ENCODE measurements at regions not wholly inside any gene's neighbourhood (a gene's known extent, or its start where the extent isn't known, plus 50 kb on each side); places are given as distances from the start of the nearest gene placed in this dataset.

DNA sequence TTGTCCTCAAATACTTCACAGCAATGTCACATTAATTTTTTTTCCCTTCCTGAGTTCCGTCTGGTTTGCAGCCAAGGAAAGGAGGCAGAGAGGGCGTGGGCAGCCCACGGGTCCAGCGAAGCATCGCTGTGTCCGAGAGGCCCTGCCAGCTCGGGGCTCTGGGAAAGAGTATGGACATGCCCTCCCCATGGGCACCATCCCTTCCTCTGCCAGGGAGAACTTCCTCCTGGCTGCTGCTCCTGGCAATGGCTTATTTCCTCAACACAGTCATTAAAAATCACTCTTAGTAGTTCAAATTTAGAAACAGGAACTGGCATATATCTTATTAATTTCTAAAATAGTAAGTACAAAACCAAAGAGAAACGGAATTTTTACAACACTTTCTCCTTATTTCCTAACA lies 115.4 kb downstream of the RIPK4 start:
- Histone ChIP-seq H3K4me1 (ENCODE audit: insufficient read depth, low read length, severe bottlenecking) (no peaks in the 10 kb centered on the region), H3K9ac (ENCODE audit: low read length) (no peak overlapping the region), H3F3A (ENCODE audit: insufficient read depth, low read length) (no peaks in the 10 kb centered on the region), H3K27me3 (ENCODE audit: insufficient read depth, low read length) (no peaks in the 10 kb centered on the region; the same call in 1 of the 2 replicates), H4K20me1 (ENCODE audit: insufficient read depth, low read length) (no peaks in the 10 kb centered on the region), H3K27ac (ENCODE audit: low read depth, low read length, poor library complexity, severe bottlenecking) (no peak overlapping the region), H3K9me3 (ENCODE audit: low read length) (no peaks in the 10 kb centered on the region), H3K36me3 (ENCODE audit: insufficient read depth, low read length) (no peaks in the 10 kb centered on the region), H3K79me2 (ENCODE audit: insufficient read depth, low read length) (no peaks in the 10 kb centered on the region), H3K4me2 (ENCODE audit: low read length) (no peak overlapping the region), H2AFZ (ENCODE audit: low read length) (no peak overlapping the region), H3K9me2 (ENCODE audit: low read depth, low read length) (no peaks in the 10 kb centered on the region), H3K4me3 (ENCODE audit: low read depth, low read length, poor library complexity, severe bottlenecking) (no peak overlapping the region)
- TF ChIP-seq EZH2 (IDR thresholded peaks at IDR 0.05; ENCODE audit: borderline replicate concordance, low read length) (no peak), CTCF (IDR thresholded peaks at IDR 0.05; ENCODE audit: low read length) (no peak)

GRCh38 chr21:41650526-41651145 lies 116.2 kb downstream of the RIPK4 start:
- H3K4me3 ChIP-seq (ENCODE audit: low read depth, low read length, poor library complexity, severe bottlenecking), result no peak overlapping the region
- no peak overlapping the region for H3K27ac ChIP-seq (ENCODE audit: low read depth, low read length, poor library complexity, severe bottlenecking)
- H3K9me2 ChIP-seq (ENCODE audit: low read depth, low read length), result no peaks in the 10 kb centered on the region
- TF ChIP-seq CTCF (IDR thresholded peaks at IDR 0.05; ENCODE audit: low read length) (no peak), EZH2 (IDR thresholded peaks at IDR 0.05; ENCODE audit: borderline replicate concordance, low read length) (no peak)
- H3K9ac ChIP-seq (ENCODE audit: low read length), result no peak overlapping the region
- no peak overlapping the region for H3K4me2 ChIP-seq (ENCODE audit: low read length)
- no peaks in the 10 kb centered on the region for H4K20me1 ChIP-seq (ENCODE audit: insufficient read depth, low read length)
- no peaks in the 10 kb centered on the region for H3F3A ChIP-seq (ENCODE audit: insufficient read depth, low read length)
- no peaks in the 10 kb centered on the region for H3K36me3 ChIP-seq (ENCODE audit: insufficient read depth, low read length)
- no peaks in the 10 kb centered on the region for H3K9me3 ChIP-seq (ENCODE audit: low read length)
- no peaks in the 10 kb centered on the region; the same call in 1 of the 2 replicates for H3K27me3 ChIP-seq (ENCODE audit: insufficient read depth, low read length)
- no peaks in the 10 kb centered on the region for H3K4me1 ChIP-seq (ENCODE audit: insufficient read depth, low read length, severe bottlenecking)
- H3K79me2 ChIP-seq (ENCODE audit: insufficient read depth, low read length), result no peaks in the 10 kb centered on the region
- no peak overlapping the region for H2AFZ ChIP-seq (ENCODE audit: low read length)

- no peaks in the 10 kb centered on the region for H3K9me2 ChIP-seq (ENCODE audit: low read depth, low read length)
Observed at GRCh38 chr21:41648591-41649031, 118.2 kb downstream of the RIPK4 start.

More at GRCh38 chr21:41648591-41649031, 118.2 kb downstream of the RIPK4 start:
- Histone ChIP-seq H3K9me3 (ENCODE audit: low read length) (no peaks in the 10 kb centered on the region), H3K36me3 (ENCODE audit: insufficient read depth, low read length) (no peaks in the 10 kb centered on the region), H3K79me2 (ENCODE audit: insufficient read depth, low read length) (no peaks in the 10 kb centered on the region), H3K4me3 (ENCODE audit: low read depth, low read length, poor library complexity, severe bottlenecking) (no peak overlapping the region), H3K9ac (ENCODE audit: low read length) (no peak overlapping the region), H3K27ac (ENCODE audit: low read depth, low read length, poor library complexity, severe bottlenecking) (no peak overlapping the region), H3K4me1 (ENCODE audit: insufficient read depth, low read length, severe bottlenecking) (no peaks in the 10 kb centered on the region), H2AFZ (ENCODE audit: low read length) (no peak overlapping the region), H3K27me3 (ENCODE audit: insufficient read depth, low read length) (no peaks in the 10 kb centered on the region; the same call in 1 of the 2 replicates), H4K20me1 (ENCODE audit: insufficient read depth, low read length) (no peaks in the 10 kb centered on the region), H3K4me2 (ENCODE audit: low read length) (no peak overlapping the region), H3F3A (ENCODE audit: insufficient read depth, low read length) (no peaks in the 10 kb centered on the region)
- no peak for TF ChIP-seq EZH2 (IDR thresholded peaks at IDR 0.05; ENCODE audit: borderline replicate concordance, low read length)
- TF ChIP-seq CTCF (IDR thresholded peaks at IDR 0.05; ENCODE audit: low read length), result no peak

All from OCI-LY1 (cell line).